Kidney epithelial cell (primary cell): ENCODE measurements at regions not wholly inside any gene's neighbourhood (a gene's known extent, or its start where the extent isn't known, plus 50 kb on each side); places are given as distances from the start of the nearest gene placed in this dataset.

ENCODE experiments used
- DNase-seq: peaks from one replicate; pipeline ENCODE4 v3.0.0-alpha.2; 2010; ENCODE audit warnings: low read depth
- H3K27me3 ChIP-seq: 2 replicates; pipeline ENCODE4 v1.6.0; 2011; ENCODE audit warnings: low read length; ENCODE audit not compliant: control insufficient read depth, insufficient read depth
- H3K36me3 ChIP-seq: 2 replicates; pipeline ENCODE4 v1.5.1; 2011; ENCODE audit warnings: low read length; ENCODE audit not compliant: control insufficient read depth, insufficient read depth
- H3K4me3 ChIP-seq: 2 replicates; pipeline ENCODE4 v1.5.1; 2011; ENCODE audit warnings: low read depth, mild to moderate bottlenecking, control low read depth, low read length
- TF ChIP-seq, protein P1 (sequence below): IDR thresholded peaks from 2 replicates; pipeline ENCODE4 v1.5.1; 2011; ENCODE audit warnings: mild to moderate bottlenecking, moderate library complexity, low read length, control low read depth, inconsistent platforms; ENCODE audit not compliant: insufficient read depth, poor library complexity, severe bottlenecking

DNA sequence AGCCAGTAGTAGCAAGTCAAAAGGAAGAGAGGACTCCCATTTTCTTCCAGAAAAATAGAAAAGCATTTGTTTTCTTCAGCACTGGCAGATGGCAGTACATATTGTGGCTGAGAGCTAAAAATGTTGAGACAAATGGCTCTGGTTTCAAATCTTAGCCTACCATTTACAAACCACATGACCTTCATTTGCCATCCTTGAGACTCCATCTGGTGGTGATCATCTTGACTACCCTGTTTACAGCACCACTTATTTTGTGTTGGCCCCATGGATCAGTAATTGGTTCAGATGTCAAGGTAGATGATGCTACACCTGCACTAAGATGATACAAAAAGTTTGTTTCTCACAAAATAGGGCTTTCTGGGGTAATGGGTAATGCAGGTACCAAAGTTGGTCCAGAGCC is 951.8 kb upstream of the IGFBP7 start:
- TF ChIP-seq, protein P1, sequence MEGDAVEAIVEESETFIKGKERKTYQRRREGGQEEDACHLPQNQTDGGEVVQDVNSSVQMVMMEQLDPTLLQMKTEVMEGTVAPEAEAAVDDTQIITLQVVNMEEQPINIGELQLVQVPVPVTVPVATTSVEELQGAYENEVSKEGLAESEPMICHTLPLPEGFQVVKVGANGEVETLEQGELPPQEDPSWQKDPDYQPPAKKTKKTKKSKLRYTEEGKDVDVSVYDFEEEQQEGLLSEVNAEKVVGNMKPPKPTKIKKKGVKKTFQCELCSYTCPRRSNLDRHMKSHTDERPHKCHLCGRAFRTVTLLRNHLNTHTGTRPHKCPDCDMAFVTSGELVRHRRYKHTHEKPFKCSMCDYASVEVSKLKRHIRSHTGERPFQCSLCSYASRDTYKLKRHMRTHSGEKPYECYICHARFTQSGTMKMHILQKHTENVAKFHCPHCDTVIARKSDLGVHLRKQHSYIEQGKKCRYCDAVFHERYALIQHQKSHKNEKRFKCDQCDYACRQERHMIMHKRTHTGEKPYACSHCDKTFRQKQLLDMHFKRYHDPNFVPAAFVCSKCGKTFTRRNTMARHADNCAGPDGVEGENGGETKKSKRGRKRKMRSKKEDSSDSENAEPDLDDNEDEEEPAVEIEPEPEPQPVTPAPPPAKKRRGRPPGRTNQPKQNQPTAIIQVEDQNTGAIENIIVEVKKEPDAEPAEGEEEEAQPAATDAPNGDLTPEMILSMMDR, result peak; percentile 10
- Histone ChIP-seq H3K27me3 (no peaks in the 10 kb centered on the region), H3K4me3 (no peak overlapping the region), H3K36me3 (no peaks in the 10 kb centered on the region)
- DNase-seq, result no peak

DNA sequence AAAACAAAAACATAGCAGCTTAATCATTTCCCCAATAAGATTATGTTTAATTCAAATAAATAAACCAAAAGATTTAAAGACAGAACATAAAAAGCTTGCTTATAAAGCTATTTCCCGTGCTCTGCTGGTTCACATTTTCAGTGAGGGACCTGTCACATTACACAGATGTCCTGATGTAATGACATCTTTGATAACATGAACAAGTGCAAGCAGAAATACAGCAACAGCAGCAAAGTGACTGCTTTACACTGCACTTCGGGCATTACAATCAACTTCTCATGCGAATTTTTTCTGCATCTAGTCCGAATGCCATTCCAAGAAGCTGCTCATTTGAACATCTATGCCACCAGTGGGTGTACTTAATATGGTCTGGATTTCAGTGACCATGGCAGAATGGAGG is 940.3 kb upstream of the IGFBP7 start:
- DNase-seq, result no peak
- no peak overlapping the region for H3K4me3 ChIP-seq
- H3K27me3 ChIP-seq, result no peaks in the 10 kb centered on the region
- TF ChIP-seq, protein P1, result no peak
- no peaks in the 10 kb centered on the region for H3K36me3 ChIP-seq

DNA sequence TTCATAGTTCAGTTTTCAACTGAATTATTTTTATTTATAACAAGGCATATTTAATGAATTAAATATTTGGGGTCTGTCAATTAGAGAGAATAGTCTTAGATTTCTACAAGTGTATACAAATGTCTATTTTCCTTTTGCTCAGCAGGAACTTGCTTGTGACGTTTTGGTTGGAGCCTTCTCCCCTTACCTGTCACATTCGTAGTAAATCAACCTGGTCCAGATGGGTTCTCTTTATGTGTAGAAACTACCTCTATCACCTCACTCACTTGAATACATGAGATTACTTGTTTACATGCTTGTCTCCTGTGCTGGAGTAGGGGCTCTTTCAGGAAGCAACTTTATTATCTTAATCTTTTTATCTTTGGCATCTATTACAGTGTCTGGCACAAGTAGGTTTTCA is 938.3 kb upstream of the IGFBP7 start:
- DNase-seq, result no peak
- Histone ChIP-seq H3K4me3 (no peak overlapping the region), H3K27me3 (no peaks in the 10 kb centered on the region), H3K36me3 (no peaks in the 10 kb centered on the region)
- TF ChIP-seq, protein P1, result no peak

DNA sequence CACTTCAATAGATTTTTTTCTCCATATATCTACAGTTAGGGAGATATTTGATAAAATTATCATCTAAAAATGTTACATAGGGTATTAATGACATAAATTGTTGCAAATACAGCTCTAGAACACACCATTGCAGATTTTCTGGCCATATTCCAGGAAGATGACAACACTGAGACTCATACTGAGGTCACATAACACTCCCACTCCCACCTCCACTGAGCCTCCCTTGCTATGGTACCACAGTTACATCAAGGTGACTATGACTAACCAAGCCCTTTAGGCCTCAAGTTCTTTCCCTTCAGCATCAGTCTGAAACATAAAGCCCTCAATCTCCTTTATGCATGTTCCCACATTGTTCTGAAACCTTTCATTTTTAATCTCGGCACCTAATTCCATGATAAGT is 932.0 kb upstream of the IGFBP7 start:
- TF ChIP-seq, protein P1, result no peak

DNA sequence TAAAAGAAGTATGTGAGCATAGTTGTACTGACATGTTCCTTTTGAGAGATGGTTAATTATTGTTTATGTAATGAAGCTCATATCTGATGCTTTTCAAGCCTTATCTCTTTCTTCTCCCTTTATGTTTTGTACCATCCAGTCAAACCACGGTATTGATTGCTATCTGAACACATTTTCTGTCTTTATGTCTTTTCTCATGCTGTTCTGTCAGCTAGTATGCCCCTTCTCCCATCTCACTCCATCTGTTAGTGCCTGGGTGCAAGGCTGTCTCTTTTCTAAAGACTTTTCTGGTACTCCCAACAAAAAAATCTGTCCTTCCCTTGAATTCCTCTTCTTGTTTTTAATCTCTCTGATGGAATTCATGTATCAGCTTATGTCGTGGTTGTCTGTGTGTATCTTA is 883.8 kb upstream of the IGFBP7 start:
- Histone ChIP-seq H3K27me3 (no peaks in the 10 kb centered on the region), H3K36me3 (no peaks in the 10 kb centered on the region), H3K4me3 (no peak overlapping the region)
- no peak for DNase-seq
- TF ChIP-seq, protein P1, result no peak

More for the DNA sequence above, 932.0 kb upstream of the IGFBP7 start:
- Histone ChIP-seq H3K4me3 (no peak overlapping the region), H3K27me3 (no peaks in the 10 kb centered on the region), H3K36me3 (no peaks in the 10 kb centered on the region)
- no peak for DNase-seq

DNA sequence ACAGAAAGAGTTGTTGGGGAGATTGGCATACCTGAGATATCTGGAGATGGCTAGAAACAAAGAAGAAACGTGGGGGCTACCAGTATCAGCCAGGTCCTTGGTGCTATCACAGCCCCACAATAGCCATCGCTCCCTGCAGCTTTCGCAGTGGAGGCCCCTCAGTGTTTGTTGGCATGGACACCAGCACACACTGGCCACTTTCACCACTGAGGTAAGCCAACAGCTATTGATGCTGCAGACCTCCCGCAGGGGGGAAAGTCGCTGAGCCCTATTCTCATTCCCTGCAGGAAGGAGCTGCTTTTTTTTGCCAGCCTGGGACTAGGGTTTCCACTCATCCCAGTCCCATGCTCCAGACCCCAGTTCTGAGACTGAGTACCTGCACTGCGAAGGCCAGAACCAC is 879.2 kb upstream of the IGFBP7 start:
- Histone ChIP-seq H3K27me3 (no peaks in the 10 kb centered on the region), H3K4me3 (no peak overlapping the region), H3K36me3 (no peaks in the 10 kb centered on the region)
- TF ChIP-seq, protein P1, result no peak
- DNase-seq, result no peak
